T47D (cell line): ENCODE measurements at regions not wholly inside any gene's neighbourhood (a gene's known extent, or its start where the extent isn't known, plus 50 kb on each side); places are given as distances from the start of the nearest gene placed in this dataset.
A peak's percentile ranks its signal among the peaks of the same experiment; 100 is the strongest.
"Not testable (repeated sequence)": the region's sequence is repeated elsewhere in the genome, so short reads cannot be mapped to it uniquely, and the experiment has no call there.

Experiments
- DNase-seq, 2 experiments: peaks; one replicate each; pipeline versions ENCODE4 v3.0.0 to v3.0.0-alpha.2; 2011 to 2012; ENCODE audit warnings: low read depth in 1 of 2, low spot score in 1 of 2
- JUND ChIP-seq: IDR thresholded peaks from 2 replicates; pipeline ENCODE4 v1.6.1; 2012; ENCODE audit warnings: low read depth
- in situ Hi-C: cut with HindIII; loops from 2 replicates; pipeline ENCODE4 v1.10.0; 2016; ENCODE audit warnings: low sequenced_read_pairs, low pct_unique_long_range_greater_than_20kb

- no peak for DNase-seq
- TF ChIP-seq JUND = no peak
- in situ Hi-C loops = no loop called here
Measured at GRCh38 chr7:32774541-32774951, 117.0 kb downstream of the KBTBD2 start.

GRCh38 chr7:32768866-32769510 is 122.6 kb downstream of the KBTBD2 start:
- in situ Hi-C loops, DNase-seq: not testable (repeated sequence)

DNA sequence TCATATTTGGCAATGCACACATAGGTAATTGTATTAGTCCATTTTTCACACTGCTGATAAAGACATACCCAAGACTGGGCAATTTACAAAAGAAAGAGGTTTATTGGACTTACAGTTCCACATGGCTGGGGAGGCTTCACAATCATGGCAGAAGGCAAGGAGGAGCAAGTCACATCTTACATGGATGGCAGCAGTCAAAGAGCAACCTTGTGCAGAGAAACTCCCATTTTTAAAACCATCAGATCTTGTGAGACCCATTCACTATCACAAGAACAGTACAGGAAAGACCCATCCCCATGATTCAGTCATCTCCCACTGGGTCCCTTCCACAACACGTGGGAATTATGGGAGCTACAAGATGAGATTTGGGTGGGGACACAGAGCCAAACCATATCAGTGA is 123.2 kb downstream of the KBTBD2 start:
- DNase-seq, in situ Hi-C loops: not testable (repeated sequence)

GRCh38 chr7:32765649-32766251 is 125.8 kb downstream of the KBTBD2 start:
- in situ Hi-C loops = not testable (repeated sequence)

DNA sequence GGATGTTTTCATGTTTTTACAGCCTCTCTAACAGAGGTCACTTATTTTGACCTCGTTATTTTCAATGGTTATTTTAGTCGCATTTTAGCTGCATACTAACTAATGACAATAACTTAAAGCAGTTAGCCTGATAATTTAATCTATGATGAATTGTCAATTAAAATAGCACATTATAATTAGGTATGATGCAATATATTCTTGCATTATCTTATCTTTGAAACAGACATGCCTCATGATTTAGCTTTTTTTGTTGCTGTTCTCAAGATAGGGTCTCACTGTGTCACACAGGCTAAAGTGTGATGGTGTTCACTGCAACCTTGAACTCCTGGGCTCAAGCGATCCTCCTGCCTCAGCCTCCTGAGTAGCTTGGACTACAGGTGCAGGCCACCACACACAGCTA is 126.4 kb downstream of the KBTBD2 start:
- in situ Hi-C loops = no loop called here
- no peak for DNase-seq
- TF ChIP-seq JUND = no peak

More at GRCh38 chr7:32765649-32766251, 125.8 kb downstream of the KBTBD2 start:
- peak; percentile 18 to 24 for DNase-seq

DNA sequence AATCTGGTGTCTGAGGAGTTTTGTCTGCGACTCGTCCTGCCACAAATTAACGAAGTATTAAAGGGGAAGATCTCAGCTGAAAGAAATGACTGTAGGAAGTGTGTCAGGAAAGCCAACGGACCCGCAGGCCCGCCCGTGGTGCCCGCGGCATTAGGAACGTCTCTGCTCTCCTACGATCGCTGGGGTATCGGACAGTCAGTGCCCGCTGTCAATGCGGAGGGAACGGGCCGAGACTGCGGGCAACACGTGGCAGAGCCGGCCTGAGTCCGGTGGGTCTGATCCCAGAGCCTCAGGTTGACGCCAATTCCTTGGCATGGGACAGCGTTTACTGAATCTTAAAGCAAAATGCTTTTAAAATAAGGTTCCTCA is 128.7 kb downstream of the KBTBD2 start:
- no peak for TF ChIP-seq JUND
- DNase-seq = no peak
- in situ Hi-C loops = no loop called here

DNA sequence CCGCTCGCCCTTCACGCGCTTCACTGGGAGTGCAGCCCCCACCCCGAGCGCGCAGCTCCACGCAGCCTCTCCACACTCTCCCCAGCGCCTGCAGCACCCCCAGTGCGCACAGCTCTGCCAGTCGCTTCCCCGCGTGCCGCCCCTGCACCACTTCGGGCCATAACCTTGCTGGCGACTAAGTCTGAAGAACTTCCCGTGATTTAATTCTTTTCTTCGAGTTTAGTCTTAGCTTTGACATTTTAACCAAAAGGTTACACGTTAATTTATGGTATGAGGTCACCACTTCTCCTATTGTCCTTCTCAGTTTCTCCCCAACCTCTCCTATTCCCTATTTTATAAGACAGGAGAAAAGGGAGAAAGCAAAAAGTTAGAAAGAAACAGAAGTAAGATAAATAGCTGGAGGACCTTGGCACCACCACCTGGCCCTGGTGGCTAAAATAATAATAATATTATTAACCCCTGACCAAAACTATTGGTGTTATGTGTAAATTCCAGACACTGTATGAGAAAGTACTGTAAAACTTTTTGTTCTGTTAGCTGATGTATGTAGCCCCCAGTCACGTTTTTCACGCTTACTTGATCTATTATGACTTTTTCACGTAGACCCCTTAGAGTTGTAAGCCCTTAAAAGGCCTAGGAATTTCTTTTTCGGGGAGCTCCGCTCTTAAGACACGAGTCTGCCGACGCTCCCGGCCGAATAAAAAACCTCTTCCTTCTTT is 129.2 kb downstream of the KBTBD2 start:
- DNase-seq, in situ Hi-C loops: not testable (repeated sequence)

- no peak for DNase-seq
- no peak for TF ChIP-seq JUND
- in situ Hi-C loops = no loop called here
Measured at GRCh38 chr7:32761451-32762205, 129.9 kb downstream of the KBTBD2 start.

DNA sequence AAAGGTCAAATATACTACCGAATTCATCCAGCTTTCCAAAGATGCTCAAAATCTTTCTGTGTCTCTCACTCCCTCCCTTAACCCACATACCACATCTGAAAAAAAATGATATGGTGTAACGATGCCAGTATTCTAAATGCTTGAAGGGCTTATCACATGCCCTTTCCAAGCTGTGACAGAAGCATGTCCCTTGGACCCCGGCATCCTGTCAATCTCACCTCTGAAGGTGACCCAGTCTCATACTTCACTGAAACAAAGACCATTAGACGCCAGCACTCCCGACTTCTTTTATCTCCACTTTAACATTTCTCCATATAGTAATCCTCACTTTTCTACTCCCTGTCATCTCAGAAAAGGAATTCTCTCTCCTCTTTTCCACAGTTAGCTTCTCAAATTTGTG is 130.8 kb downstream of the KBTBD2 start:
- in situ Hi-C loops, DNase-seq: not testable (repeated sequence)

DNA sequence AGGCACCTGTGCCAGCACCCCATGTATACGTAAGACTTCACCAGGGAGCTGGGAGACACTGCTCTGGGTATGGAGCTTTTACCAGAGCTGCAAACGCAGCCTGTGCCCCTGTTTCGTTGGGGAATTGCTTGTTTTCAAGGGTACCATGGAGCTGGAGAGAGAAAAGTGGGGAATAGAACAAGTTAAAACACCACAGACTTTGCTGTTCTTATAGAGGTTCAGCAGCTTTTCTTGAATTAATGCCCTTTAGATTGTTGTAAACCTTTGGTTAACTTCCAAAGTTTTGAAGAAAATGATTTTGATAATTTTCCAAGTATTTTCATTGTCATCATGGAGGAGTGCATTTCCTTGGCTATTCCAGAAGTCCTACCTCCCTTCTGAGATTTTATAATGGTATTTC is 131.7 kb downstream of the KBTBD2 start:
- in situ Hi-C loops, DNase-seq: not testable (repeated sequence)

DNA sequence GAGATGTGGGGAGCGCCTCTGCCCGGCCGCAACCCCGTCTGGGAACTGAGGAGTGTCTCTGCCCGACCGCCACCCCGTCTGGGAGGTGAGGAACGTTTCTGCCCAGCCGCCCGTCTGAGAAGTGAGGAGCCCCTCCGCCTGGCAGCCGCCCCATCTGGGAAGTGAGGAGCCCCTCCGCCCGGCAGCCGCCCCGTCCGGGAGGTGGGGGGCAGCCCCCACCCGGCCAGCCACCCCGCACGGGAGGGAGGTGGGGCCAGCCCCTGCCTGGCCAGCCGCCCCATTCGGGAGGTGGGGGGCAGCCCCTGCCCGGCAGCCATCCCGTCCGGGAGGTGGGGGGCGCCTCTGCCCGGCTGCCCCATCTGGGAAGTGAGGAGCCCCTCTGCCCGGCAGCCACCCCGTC is 137.7 kb downstream of the KBTBD2 start:
- DNase-seq, in situ Hi-C loops: not testable (repeated sequence)

- DNase-seq, in situ Hi-C loops: not testable (repeated sequence)
Measured at GRCh38 chr7:32748337-32748736, 143.2 kb downstream of the KBTBD2 start.

- in situ Hi-C loops = not testable (repeated sequence)
Measured at GRCh38 chr7:32747443-32748148, 144.0 kb downstream of the KBTBD2 start.

GRCh38 chr7:32741853-32742476 is 149.6 kb downstream of the KBTBD2 start:
- in situ Hi-C loops, DNase-seq: not testable (repeated sequence)

More at GRCh38 chr7:32747443-32748148, 144.0 kb downstream of the KBTBD2 start:
- not testable (repeated sequence) for DNase-seq

DNA sequence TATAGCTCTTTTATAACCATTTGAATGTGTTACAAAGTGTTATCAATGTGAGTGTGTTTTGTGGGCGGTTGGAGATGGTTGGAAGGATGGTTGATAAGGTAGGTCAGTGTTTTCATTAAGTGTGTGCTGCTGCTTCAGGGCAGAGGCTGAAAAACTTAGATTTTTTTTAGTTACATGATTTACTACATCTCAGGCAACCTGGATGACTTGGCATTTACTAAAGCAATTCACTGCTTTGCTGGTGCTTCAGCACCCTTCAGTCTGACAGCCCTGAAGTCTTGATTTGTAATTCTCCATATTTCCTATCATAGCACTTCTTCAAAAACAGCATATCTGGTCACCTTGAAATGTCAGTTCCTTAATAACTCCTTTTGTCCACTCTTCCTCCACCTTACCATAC is 151.8 kb downstream of the KBTBD2 start:
- DNase-seq, in situ Hi-C loops: not testable (repeated sequence)

- in situ Hi-C loops, DNase-seq: not testable (repeated sequence)
Measured at GRCh38 chr7:32738390-32738789, 153.2 kb downstream of the KBTBD2 start.

- in situ Hi-C loops, DNase-seq: not testable (repeated sequence)
Measured at GRCh38 chr7:32732767-32733166, 158.8 kb downstream of the KBTBD2 start.
